Caki2 (cell line): ENCODE measurements at regions not wholly inside any gene's neighbourhood (a gene's known extent, or its start where the extent isn't known, plus 50 kb on each side); places are given as distances from the start of the nearest gene placed in this dataset.

ENCODE experiments used
- DNase-seq: peaks from one replicate; pipeline ENCODE4 v3.0.0-alpha.2; 2015; ENCODE audit warnings: low read depth
- in situ Hi-C: cut with HindIII; loops from 2 replicates; pipeline ENCODE4 v1.10.0; 2016; ENCODE audit warnings: low sequenced_read_pairs, low pct_unique_long_range_greater_than_20kb, mixed read lengths

- in situ Hi-C loops: no loop called here
- DNase-seq: no peak
Observed at GRCh38 chr14:22513066-22513812, 75.8 kb downstream of the DAD1 start.

- in situ Hi-C loops: no loop called here
- DNase-seq: no peak
Observed at GRCh38 chr14:22512106-22512814, 76.8 kb downstream of the DAD1 start.

GRCh38 chr14:22510527-22511110 lies 78.4 kb downstream of the DAD1 start:
- no peak for DNase-seq
- in situ Hi-C loops: no loop called here

- no peak for DNase-seq
- in situ Hi-C loops: no loop called here
Observed at GRCh38 chr14:22509751-22510300, 79.2 kb downstream of the DAD1 start.

GRCh38 chr14:22509036-22509709 lies 79.9 kb downstream of the DAD1 start:
- in situ Hi-C loops: no loop called here
- no peak for DNase-seq

GRCh38 chr14:22508662-22509035 lies 80.4 kb downstream of the DAD1 start:
- no peak for DNase-seq
- in situ Hi-C loops: no loop called here

- in situ Hi-C loops: no loop called here
Observed at GRCh38 chr14:22508150-22508457, 80.9 kb downstream of the DAD1 start.

GRCh38 chr14:22506778-22507351 lies 82.2 kb downstream of the DAD1 start:
- in situ Hi-C loops: no loop called here
- no peak for DNase-seq

More at GRCh38 chr14:22508150-22508457, 80.9 kb downstream of the DAD1 start:
- DNase-seq: no peak

GRCh38 chr14:22506378-22506710 lies 82.7 kb downstream of the DAD1 start:
- no peak for DNase-seq
- in situ Hi-C loops: no loop called here

GRCh38 chr14:22505697-22506377 lies 83.2 kb downstream of the DAD1 start:
- in situ Hi-C loops: no loop called here
- no peak for DNase-seq

- in situ Hi-C loops: no loop called here
- DNase-seq: no peak
Observed at GRCh38 chr14:22505309-22505696, 83.7 kb downstream of the DAD1 start.

- DNase-seq: no peak
- in situ Hi-C loops: no loop called here
Observed at GRCh38 chr14:22502551-22502950, 86.5 kb downstream of the DAD1 start.

- in situ Hi-C loops: no loop called here
- DNase-seq: no peak
Observed at GRCh38 chr14:22502007-22502406, 87.0 kb downstream of the DAD1 start.

GRCh38 chr14:22500954-22501726 lies 87.9 kb downstream of the DAD1 start:
- in situ Hi-C loops: no loop called here
- no peak for DNase-seq

- DNase-seq: no peak
- in situ Hi-C loops: no loop called here
Observed at GRCh38 chr14:22500525-22500924, 88.5 kb downstream of the DAD1 start.

- in situ Hi-C loops: no loop called here
- DNase-seq: no peak
Observed at GRCh38 chr14:22497671-22498093, 91.3 kb downstream of the DAD1 start.

GRCh38 chr14:22497144-22497423 lies 91.9 kb downstream of the DAD1 start:
- DNase-seq: no peak
- in situ Hi-C loops: no loop called here
